Adrenal gland (tissue), 9 donors: ENCODE measurements at regions not wholly inside any gene's neighbourhood (a gene's known extent, or its start where the extent isn't known, plus 50 kb on each side); places are given as distances from the start of the nearest gene placed in this dataset.

Experiments
- DNase-seq, 7 donors: peaks; one replicate each; pipeline ENCODE4 v3.0.0-alpha.2; 2019 to 2020
- H3K27ac ChIP-seq, 5 donors: fragments of 200-600 bp; sonication (generic) in 4 of 5; 1 replicate in 3 of 5; 2 replicates in 2 of 5; pipeline versions ENCODE4 v1.5.1 to v1.8.0; 2016 to 2020; ENCODE audit warnings: mild to moderate bottlenecking in 1 of 5
- H3K27me3 ChIP-seq: fragments of 200-600 bp; 2 replicates; pipeline ENCODE4 v1.8.0; 2021
- H3K36me3 ChIP-seq, 2 donors: fragments of 200-600 bp; replicated peaks in 1 of 2; 1 replicate in 1 of 2; 2 replicates in 1 of 2; pipeline versions ENCODE4 v1.5.1 to v1.8.0; 2018 to 2022
- H3K4me1 ChIP-seq, 2 donors: fragments of 200-600 bp; replicated peaks in 1 of 2; 1 replicate in 1 of 2; 2 replicates in 1 of 2; pipeline versions ENCODE4 v1.5.1 to v1.8.0; 2018 to 2021
- H3K4me3 ChIP-seq, 4 donors: fragments of 200-600 bp; sonication (generic) in 3 of 4; one replicate each; pipeline ENCODE4 v1.5.1; 2016 to 2018
- H3K9me3 ChIP-seq, 3 donors: fragments of 200-600 bp; sonication (generic) in 1 of 3; replicated peaks in 1 of 3; 1 replicate in 2 of 3; 2 replicates in 1 of 3; pipeline versions ENCODE4 v1.5.1 to v1.8.0; 2016 to 2021
- POLR2A ChIP-seq, 2 donors: fragments of 450-650 bp; IDR thresholded peaks; one replicate each; pipeline ENCODE4 v1.6.1; 2017; ENCODE audit warnings: antibody characterized with exemption in 2 of 2, mild to moderate bottlenecking in 2 of 2, moderate library complexity in 1 of 2
- WGBS, 4 donors: extraction: QIAGEN DNeasy Blood & Tissue Kit in 2 of 4; methylation state at CpG; one replicate each; pipeline versions ENCODE4 v1.1.5 to v1.1.7; 2013 to 2017; 5-methylcytosine and 5-hydroxymethylcytosine counted together
- intact Hi-C, 2 donors: fragments of 100-400 bp; cut with DNase I; formaldehyde crosslinking; loops; one replicate each; pipeline versions ENCODE4 v1.14.1 to v1.15.0; 2022 to 2023
- TF ChIP-seq, protein P1 (sequence below), 6 experiments: fragments of 450-650 bp in 4 of 6; fragments of 200-600 bp in 2 of 6; sonication (generic) in 1 of 6; IDR thresholded peaks; 1 replicate in 5 of 6; 2 replicates in 1 of 6; pipeline versions ENCODE4 v1.5.1 to v1.8.0; 2016 to 2021; ENCODE audit warnings: antibody characterized with exemption in 6 of 6, mild to moderate bottlenecking in 2 of 6, moderate library complexity in 1 of 6
- donor health status: healthy with polysubstance abuse.
- donor health status: Bipolar disorder and iron deficiency.
- donor health status: DM: yes; HTN: yes; CAD: no.
- donor health status: DM: no; HTN: no; CAD: no.
- donor health status: DM: no; HTN: no; CAD: no.

DNA sequence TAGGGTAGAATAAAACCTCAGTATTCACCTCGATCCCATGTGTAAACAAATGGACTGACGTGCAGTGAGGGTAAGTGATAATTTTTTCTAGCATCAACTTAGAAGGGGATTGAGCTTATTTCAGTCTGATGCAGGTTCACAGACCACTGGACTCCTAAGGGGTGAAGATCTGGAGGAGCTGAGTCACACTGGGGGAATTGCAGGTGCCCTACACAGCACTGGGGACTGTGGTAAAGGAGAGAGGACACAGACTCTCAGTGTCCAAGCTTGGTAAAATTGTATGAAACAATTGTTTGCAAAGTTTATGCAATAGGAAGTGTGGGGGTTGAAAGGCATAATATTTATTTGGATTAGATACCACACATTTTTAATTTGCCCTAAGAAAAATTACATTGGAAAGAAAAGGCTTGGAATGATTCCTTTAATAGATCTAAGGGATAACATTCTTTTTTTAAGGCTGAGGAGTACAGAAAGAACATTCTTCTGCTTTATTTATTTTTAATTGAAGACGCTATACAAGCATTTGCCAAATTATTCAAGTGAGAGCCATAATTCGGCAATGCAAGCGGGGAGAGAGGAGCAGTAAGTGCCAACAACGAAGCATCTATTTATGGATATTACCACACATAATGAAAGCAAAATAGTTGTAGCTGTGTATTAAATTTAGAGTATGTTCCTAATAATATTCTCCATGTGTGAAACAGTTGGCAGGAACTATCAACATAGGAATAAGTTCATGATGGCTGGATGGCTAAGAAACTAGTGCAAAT lies 766.9 kb upstream of the ADAMTS16 start:
- H3K4me3 ChIP-seq: no peak overlapping the region
- no peaks in the 10 kb centered on the region for H3K9me3 ChIP-seq
- intact Hi-C loops: no loop called here
- no peak overlapping the region for H3K27ac ChIP-seq
- no peaks in the 10 kb centered on the region for H3K27me3 ChIP-seq
- 63 to 70% (median 66%) methylated on average over 6 of the region's 6 CpGs for WGBS, 4 donors
- TF ChIP-seq, protein P1, sequence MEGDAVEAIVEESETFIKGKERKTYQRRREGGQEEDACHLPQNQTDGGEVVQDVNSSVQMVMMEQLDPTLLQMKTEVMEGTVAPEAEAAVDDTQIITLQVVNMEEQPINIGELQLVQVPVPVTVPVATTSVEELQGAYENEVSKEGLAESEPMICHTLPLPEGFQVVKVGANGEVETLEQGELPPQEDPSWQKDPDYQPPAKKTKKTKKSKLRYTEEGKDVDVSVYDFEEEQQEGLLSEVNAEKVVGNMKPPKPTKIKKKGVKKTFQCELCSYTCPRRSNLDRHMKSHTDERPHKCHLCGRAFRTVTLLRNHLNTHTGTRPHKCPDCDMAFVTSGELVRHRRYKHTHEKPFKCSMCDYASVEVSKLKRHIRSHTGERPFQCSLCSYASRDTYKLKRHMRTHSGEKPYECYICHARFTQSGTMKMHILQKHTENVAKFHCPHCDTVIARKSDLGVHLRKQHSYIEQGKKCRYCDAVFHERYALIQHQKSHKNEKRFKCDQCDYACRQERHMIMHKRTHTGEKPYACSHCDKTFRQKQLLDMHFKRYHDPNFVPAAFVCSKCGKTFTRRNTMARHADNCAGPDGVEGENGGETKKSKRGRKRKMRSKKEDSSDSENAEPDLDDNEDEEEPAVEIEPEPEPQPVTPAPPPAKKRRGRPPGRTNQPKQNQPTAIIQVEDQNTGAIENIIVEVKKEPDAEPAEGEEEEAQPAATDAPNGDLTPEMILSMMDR (IDR thresholded peaks at IDR 0.05): no peak
- TF ChIP-seq POLR2A (IDR thresholded peaks at IDR 0.05): no peak
- no peaks in the 10 kb centered on the region for H3K4me1 ChIP-seq
- DNase-seq: no peak
- H3K36me3 ChIP-seq: no peaks in the 10 kb centered on the region

DNA sequence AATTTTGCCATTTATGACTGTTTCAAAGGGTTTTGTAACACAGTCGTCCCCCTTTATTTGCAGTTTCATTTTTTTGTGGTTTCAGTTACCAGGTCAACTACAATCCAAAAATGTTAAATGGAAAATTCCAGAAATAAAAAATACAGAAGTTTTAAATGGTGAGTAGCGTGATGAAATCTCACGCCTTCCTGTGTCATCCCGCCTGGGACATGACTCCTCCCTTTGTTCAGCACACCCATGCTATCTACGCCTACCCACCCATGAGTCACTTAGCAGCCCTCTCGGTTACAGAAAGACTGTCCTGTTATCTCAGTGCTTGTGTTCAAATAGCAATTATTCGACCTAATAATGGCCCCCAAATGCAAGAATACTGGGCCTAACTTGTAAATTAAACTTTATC lies 765.3 kb upstream of the ADAMTS16 start:
- Histone ChIP-seq H3K27ac (no peak overlapping the region), H3K4me3 (no peak overlapping the region), H3K9me3 (no peaks in the 10 kb centered on the region), H3K36me3 (no peaks in the 10 kb centered on the region), H3K4me1 (no peaks in the 10 kb centered on the region), H3K27me3 (no peaks in the 10 kb centered on the region)
- TF ChIP-seq, protein P1 (IDR thresholded peaks at IDR 0.05): no peak
- TF ChIP-seq POLR2A (IDR thresholded peaks at IDR 0.05): no peak
- DNase-seq: no peak
- intact Hi-C loops: no loop called here
- WGBS, 4 donors: 64 to 71% (median 67%) methylated on average over 7 of the region's 7 CpGs

DNA sequence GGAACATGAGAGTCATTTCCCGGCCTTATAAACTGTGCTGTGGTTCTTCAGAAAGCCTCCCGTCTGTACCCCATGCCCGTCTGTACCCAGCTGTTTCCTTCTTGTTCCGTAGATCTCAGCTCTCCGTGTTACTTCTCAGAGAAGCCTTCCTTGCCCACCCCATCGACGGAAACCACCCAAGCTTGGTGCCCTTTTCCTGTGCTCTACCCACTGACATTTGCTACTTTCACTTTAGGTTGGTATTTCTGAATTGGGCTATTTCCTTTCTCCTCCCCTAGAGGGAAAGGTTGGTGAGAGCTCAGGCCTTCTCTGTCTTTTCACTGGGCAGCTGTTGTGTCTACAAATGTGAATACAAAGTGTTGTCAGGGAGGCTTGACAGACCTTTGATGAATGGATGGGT lies 764.5 kb upstream of the ADAMTS16 start:
- intact Hi-C loops: no loop called here
- H3K27me3 ChIP-seq: no peaks in the 10 kb centered on the region
- 79 to 90% (median 83%) methylated on average over 7 of the region's 7 CpGs for WGBS, 4 donors
- H3K4me3 ChIP-seq: no peak overlapping the region
- H3K9me3 ChIP-seq: no peaks in the 10 kb centered on the region
- H3K27ac ChIP-seq: no peak overlapping the region
- TF ChIP-seq, protein P1 (IDR thresholded peaks at IDR 0.05): no peak
- TF ChIP-seq POLR2A (IDR thresholded peaks at IDR 0.05): no peak
- H3K4me1 ChIP-seq: no peaks in the 10 kb centered on the region
- H3K36me3 ChIP-seq: no peaks in the 10 kb centered on the region
- DNase-seq: no peak

DNA sequence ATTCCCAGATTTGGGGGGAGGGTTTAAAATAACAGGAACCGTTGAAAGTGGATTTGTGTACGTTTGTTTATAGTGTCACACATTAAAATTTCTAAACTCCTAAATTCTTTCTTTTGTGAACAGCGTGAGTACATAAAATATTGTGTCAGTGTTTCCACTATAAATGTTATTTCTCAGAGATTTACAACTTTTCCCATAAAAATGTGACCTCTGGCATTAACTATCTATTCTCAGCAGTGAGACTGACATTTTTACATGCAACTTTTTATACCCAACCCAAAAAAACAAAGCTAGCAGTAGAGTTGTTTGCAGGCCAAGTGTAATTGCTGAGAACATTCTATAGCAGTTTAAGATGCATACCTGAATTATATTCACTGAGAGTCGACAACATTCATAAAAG lies 757.0 kb upstream of the ADAMTS16 start:
- no peaks in the 10 kb centered on the region for H3K4me1 ChIP-seq
- 51 to 54% (median 52%) methylated on average over 4 of the region's 4 CpGs for WGBS, 4 donors
- no peak overlapping the region for H3K4me3 ChIP-seq
- no peaks in the 10 kb centered on the region for H3K9me3 ChIP-seq
- intact Hi-C loops: no loop called here
- no peak overlapping the region for H3K27ac ChIP-seq
- no peaks in the 10 kb centered on the region for H3K27me3 ChIP-seq
- no peaks in the 10 kb centered on the region for H3K36me3 ChIP-seq
- TF ChIP-seq, protein P1 (IDR thresholded peaks at IDR 0.05): no peak
- TF ChIP-seq POLR2A (IDR thresholded peaks at IDR 0.05): no peak
- DNase-seq: no peak
